22Rv1 (cell line): ENCODE measurements at regions not wholly inside any gene's neighbourhood (a gene's known extent, or its start where the extent isn't known, plus 50 kb on each side); places are given as distances from the start of the nearest gene placed in this dataset.

Experiments
- H3K27ac ChIP-seq: fragments of 450-650 bp; 2 replicates; pipeline ENCODE4 v1.5.1; 2017
- ZFX ChIP-seq: fragments of 450-650 bp; IDR thresholded peaks from 2 replicates; pipeline ENCODE4 v1.6.1; 2017; ENCODE audit warnings: antibody characterized with exemption, borderline replicate concordance
- TF ChIP-seq, protein P1 (sequence below): fragments of 450-650 bp; IDR thresholded peaks from 2 replicates; pipeline ENCODE4 v1.5.1; 2017; ENCODE audit warnings: mild to moderate bottlenecking

DNA sequence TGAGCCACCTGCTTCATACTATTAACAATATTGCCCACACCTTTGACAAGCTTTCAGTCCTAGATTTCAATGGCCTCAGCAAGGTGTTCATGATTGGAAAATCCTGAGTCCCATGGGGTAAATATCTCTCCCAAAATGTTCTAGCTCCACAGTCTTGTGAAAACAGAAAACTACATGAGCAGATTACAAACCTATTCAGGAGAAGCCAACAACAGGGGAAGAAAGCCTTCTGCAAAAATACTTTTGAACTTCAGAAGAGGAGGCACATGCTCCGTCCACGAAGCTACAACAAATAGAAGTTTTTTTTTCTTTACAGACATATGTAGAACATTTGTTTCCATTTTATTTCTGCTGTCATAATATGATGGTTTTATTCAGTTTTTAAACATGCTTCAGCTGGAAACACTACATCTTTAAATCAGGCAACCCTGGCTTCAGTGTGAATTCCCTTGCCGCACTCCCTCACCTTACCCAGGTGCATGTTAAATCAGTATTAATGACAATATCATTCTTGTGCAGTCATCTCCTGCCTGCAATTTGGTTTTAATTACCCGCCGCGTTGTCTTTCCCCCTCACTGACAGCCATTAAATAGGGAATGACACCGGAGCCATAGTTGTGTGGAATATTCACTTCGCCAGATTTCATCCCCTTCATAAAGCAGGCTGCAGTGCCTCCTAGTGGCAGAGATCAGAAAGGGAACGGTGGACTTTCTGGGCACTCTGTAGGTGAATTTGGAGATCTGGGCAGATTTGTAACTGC lies 725.5 kb upstream of the ARRDC4 start:
- no peak for TF ChIP-seq ZFX
- TF ChIP-seq, protein P1, sequence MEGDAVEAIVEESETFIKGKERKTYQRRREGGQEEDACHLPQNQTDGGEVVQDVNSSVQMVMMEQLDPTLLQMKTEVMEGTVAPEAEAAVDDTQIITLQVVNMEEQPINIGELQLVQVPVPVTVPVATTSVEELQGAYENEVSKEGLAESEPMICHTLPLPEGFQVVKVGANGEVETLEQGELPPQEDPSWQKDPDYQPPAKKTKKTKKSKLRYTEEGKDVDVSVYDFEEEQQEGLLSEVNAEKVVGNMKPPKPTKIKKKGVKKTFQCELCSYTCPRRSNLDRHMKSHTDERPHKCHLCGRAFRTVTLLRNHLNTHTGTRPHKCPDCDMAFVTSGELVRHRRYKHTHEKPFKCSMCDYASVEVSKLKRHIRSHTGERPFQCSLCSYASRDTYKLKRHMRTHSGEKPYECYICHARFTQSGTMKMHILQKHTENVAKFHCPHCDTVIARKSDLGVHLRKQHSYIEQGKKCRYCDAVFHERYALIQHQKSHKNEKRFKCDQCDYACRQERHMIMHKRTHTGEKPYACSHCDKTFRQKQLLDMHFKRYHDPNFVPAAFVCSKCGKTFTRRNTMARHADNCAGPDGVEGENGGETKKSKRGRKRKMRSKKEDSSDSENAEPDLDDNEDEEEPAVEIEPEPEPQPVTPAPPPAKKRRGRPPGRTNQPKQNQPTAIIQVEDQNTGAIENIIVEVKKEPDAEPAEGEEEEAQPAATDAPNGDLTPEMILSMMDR = peak; percentile 92
- H3K27ac ChIP-seq = no peak overlapping the region

DNA sequence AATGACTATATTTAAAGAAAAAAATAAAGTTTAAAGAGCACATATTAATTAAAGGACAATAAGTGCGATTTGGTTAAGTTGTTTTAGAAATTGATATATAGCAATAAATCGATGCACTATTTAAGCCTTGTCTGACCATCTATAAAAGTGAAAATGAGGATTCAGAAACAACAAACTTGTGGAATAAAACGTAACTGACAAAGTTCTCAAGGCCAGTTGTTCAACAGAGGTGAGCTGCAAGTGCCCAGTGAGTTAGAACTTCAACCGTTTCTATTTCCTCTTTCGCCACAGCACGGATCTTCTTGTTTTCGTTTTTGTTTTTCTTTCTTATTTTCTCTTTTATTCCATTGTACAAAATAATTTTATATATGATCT lies 724.9 kb upstream of the ARRDC4 start:
- no peak for TF ChIP-seq ZFX
- TF ChIP-seq, protein P1 = peak; percentile 49

GRCh38 chr15:97236140-97236539 lies 724.4 kb upstream of the ARRDC4 start:
- no peak overlapping the region for H3K27ac ChIP-seq
- no peak for TF ChIP-seq ZFX

More for the DNA sequence above, 724.9 kb upstream of the ARRDC4 start:
- H3K27ac ChIP-seq = no peak overlapping the region

DNA sequence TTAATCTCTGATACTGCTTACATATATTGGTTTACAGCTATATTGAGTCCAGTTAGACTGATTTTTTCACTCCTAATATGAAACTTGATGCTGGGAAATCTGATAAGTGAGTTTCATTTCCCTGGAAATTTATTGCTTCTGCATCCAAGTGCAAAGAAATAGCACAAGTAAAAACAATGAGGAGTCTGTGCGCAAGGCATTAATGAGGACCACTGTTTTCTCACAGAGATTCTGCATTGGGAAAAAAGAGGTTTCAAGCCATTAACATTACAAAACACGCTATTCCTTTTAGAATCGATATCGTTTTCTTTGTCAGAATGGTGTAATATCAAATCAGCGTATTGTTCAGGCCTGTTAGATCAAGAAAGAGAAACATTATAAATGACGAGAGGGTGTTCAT lies 723.3 kb upstream of the ARRDC4 start:
- no peak overlapping the region for H3K27ac ChIP-seq
- no peak for TF ChIP-seq ZFX

- no peak for TF ChIP-seq ZFX
- TF ChIP-seq, protein P1 = no peak
- no peak overlapping the region for H3K27ac ChIP-seq
These were observed 712.1 kb upstream of the ARRDC4 start for GRCh38 chr15:97248376-97248775.

GRCh38 chr15:97259943-97260342 lies 700.6 kb upstream of the ARRDC4 start:
- TF ChIP-seq ZFX = no peak
- TF ChIP-seq, protein P1 = no peak

GRCh38 chr15:97301166-97301565 lies 659.3 kb upstream of the ARRDC4 start:
- no peak for TF ChIP-seq ZFX
- TF ChIP-seq, protein P1 = peak; percentile 10; the same call in 1 of the 2 replicates
- no peak overlapping the region for H3K27ac ChIP-seq

More at GRCh38 chr15:97259943-97260342, 700.6 kb upstream of the ARRDC4 start:
- H3K27ac ChIP-seq = no peak overlapping the region

- no peak overlapping the region for H3K27ac ChIP-seq
These were observed 644.1 kb upstream of the ARRDC4 start for GRCh38 chr15:97316362-97316761.

DNA sequence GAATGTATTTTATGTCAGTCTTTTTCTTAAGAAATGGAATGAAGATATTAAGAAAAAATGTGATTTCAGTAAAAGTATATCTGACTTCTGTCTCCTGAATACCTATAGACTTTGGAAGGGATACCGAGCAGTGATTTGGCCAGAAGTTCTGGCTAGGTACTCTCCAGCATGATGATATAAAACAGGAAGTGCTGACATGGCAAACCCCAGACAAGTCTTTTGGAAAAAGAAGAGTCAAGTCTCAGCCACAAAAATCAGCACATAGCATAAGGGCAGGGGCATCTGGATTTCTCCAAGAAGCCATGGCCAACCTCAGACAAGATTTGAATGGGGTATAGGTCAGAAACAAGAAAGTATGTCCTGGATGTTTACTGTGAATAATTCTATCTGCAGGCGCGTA lies 643.3 kb upstream of the ARRDC4 start:
- H3K27ac ChIP-seq = no peak overlapping the region
- TF ChIP-seq ZFX = no peak
- TF ChIP-seq, protein P1 = no peak

More at GRCh38 chr15:97316362-97316761, 644.1 kb upstream of the ARRDC4 start:
- no peak for TF ChIP-seq ZFX
